A549 (cell line): ENCODE measurements at regions not wholly inside any gene's neighbourhood (a gene's known extent, or its start where the extent isn't known, plus 50 kb on each side); places are given as distances from the start of the nearest gene placed in this dataset.

Experiments
- ATAC-seq, 2 experiments: fragments of 200-7000 bp in 1 of 2; fragments of >200 bp in 1 of 2; cut with Nextera tagmentation in 1 of 2; cut with Tn5 transposase in 1 of 2; 3 replicates each; pipeline versions ENCODE4 v1.8.0 to v1.9.1; 2018 to 2020; ENCODE audit warnings: mild to moderate bottlenecking in 1 of 2, moderate library complexity in 1 of 2
- CTCF ChIA-PET: fragments of 300-600 bp; sonication (Branson Sonifier 250); formaldehyde crosslinking; extraction: SDS; loops from one replicate; lab custom pipeline; 2021; ENCODE audit warnings: antibody characterized with exemption, inconsistent platforms; lab: Yijun Ruan, JAX
- POLR2A ChIA-PET: fragments of 350-600 bp; formaldehyde crosslinking; extraction: SDS; loops from one replicate; lab custom pipeline; 2021; ENCODE audit warnings: antibody characterized with exemption, inconsistent platforms; lab: Yijun Ruan, JAX
- DNase-seq, 2 experiments: peaks; one replicate each; pipeline versions ENCODE4 v3.0.0 to v3.0.0-alpha.2; 2011 to 2016; ENCODE audit warnings: low read depth in 1 of 2, low spot score in 1 of 2
- FAIRE-seq: peaks from 2 replicates; lab custom pipeline; 2011; peaks lifted over from hg19 to GRCh38; lab: Jason Lieb, UNC
- H3K27ac ChIP-seq, 2 experiments: fragments of >200 bp; sonication (Bioruptor Twin); formaldehyde crosslinking; 3 replicates each; pipeline ENCODE4 v1.5.1; 2016 to 2017
- H3K4me1 ChIP-seq: fragments of >200 bp; sonication (Bioruptor Twin); formaldehyde crosslinking; 3 replicates; pipeline ENCODE4 v1.6.1; 2016
- H3K4me2 ChIP-seq: fragments of >200 bp; sonication (Bioruptor Twin); formaldehyde crosslinking; 3 replicates; pipeline ENCODE4 v1.6.1; 2016
- H3K4me3 ChIP-seq: fragments of >200 bp; sonication (Bioruptor Twin); formaldehyde crosslinking; 3 replicates; pipeline ENCODE4 v1.5.1; 2016
- H3K9me3 ChIP-seq: fragments of >200 bp; sonication (Bioruptor Twin); formaldehyde crosslinking; 3 replicates; pipeline ENCODE4 v1.6.1; 2016
- BCL3 ChIP-seq: fragments of >200 bp; sonication (Bioruptor Twin); formaldehyde crosslinking; IDR thresholded peaks from 3 replicates; pipeline ENCODE4 v1.6.1; 2016
- CBX8 ChIP-seq: fragments of 200-600 bp; sonication (generic); IDR thresholded peaks from 2 replicates; pipeline ENCODE4 v1.6.1; 2016
- CHD2 ChIP-seq: fragments of 150-350 bp; IDR thresholded peaks from 2 replicates; pipeline ENCODE4 v1.6.1; 2014; ENCODE audit warnings: low read length; ENCODE audit not compliant: partially characterized antibody
- EP300 ChIP-seq, 2 experiments: fragments of >200 bp; sonication (Bioruptor Twin); formaldehyde crosslinking; IDR thresholded peaks; 2 replicates in 1 of 2; 3 replicates in 1 of 2; pipeline ENCODE4 v1.6.1; 2016 to 2017
- HDAC2 ChIP-seq: fragments of 200-600 bp; sonication (generic); IDR thresholded peaks from 2 replicates; pipeline ENCODE4 v1.6.1; 2016
- HOXA7 ChIP-seq: fragments of 250-450 bp; sonication (Bioruptor Pico); IDR thresholded peaks from 2 replicates; pipeline ENCODE4 v1.5.0; 2020; ENCODE audit warnings: mild to moderate bottlenecking, moderate library complexity
- HOXB13 ChIP-seq: fragments of 250-450 bp; sonication (Bioruptor Pico); IDR thresholded peaks from 2 replicates; pipeline ENCODE4 v1.5.0; 2020; ENCODE audit warnings: low read depth, mild to moderate bottlenecking, moderate library complexity
- JUNB ChIP-seq: fragments of >200 bp; sonication (Bioruptor Twin); formaldehyde crosslinking; IDR thresholded peaks from 2 replicates; pipeline ENCODE4 v1.6.1; 2016
- KDM1A ChIP-seq: fragments of 200-600 bp; sonication (generic); IDR thresholded peaks from 2 replicates; pipeline ENCODE4 v1.6.1; 2016; ENCODE audit warnings: low read depth, mild to moderate bottlenecking
- KDM5A ChIP-seq: fragments of 200-600 bp; sonication (generic); IDR thresholded peaks from 2 replicates; pipeline ENCODE4 v1.6.1; 2016; ENCODE audit warnings: antibody characterized with exemption, mild to moderate bottlenecking
- MAX ChIP-seq: IDR thresholded peaks from 2 replicates; pipeline ENCODE4 v1.6.1; 2012
- NFE2L2 ChIP-seq: fragments of 150-350 bp; conservative IDR thresholded peaks from 2 replicates; pipeline ENCODE4 v1.6.1; 2014; ENCODE audit warnings: low read length
- NPAS2 ChIP-seq: fragments of 250-450 bp; sonication (Bioruptor Pico); IDR thresholded peaks from 2 replicates; pipeline ENCODE4 v1.8.0; 2022; ENCODE audit warnings: mild to moderate bottlenecking, moderate library complexity, borderline replicate concordance
- NR3C1 ChIP-seq: fragments of >200 bp; sonication (Bioruptor Twin); formaldehyde crosslinking; IDR thresholded peaks from 3 replicates; pipeline ENCODE4 v1.6.1; 2017
- POLR2A ChIP-seq: IDR thresholded peaks from 2 replicates; pipeline ENCODE4 v1.6.1; 2012; ENCODE audit warnings: mild to moderate bottlenecking, low read length
- RAD21 ChIP-seq, 2 experiments: fragments of >200 bp in 1 of 2; sonication (Bioruptor Twin) in 1 of 2; formaldehyde crosslinking in 1 of 2; IDR thresholded peaks in 1 of 2; conservative IDR thresholded peaks in 1 of 2; 2 replicates in 1 of 2; 3 replicates in 1 of 2; pipeline ENCODE4 v1.6.1; 2012 to 2018; ENCODE audit warnings: inconsistent platforms in 1 of 2
- RCOR1 ChIP-seq: fragments of 150-350 bp; IDR thresholded peaks from 2 replicates; pipeline ENCODE4 v1.6.1; 2014; ENCODE audit warnings: antibody characterized with exemption, low read length, low read depth
- ZSCAN20 ChIP-seq: fragments of 250-450 bp; sonication (Bioruptor Pico); IDR thresholded peaks from 2 replicates; pipeline ENCODE4 v1.8.0; 2022; ENCODE audit warnings: mild to moderate bottlenecking, moderate library complexity
- WGBS: methylation state at CpG from one replicate; pipeline ENCODE4 v1.1.6; 2017; ENCODE audit errors: missing lambda C conversion rate; 5-methylcytosine and 5-hydroxymethylcytosine counted together
- TF ChIP-seq, protein P1 (sequence below): fragments of 250-450 bp; sonication (Bioruptor Pico); IDR thresholded peaks from 2 replicates; pipeline ENCODE4 v1.5.0; 2020; ENCODE audit warnings: low read depth, mild to moderate bottlenecking, moderate library complexity
- TF ChIP-seq, protein P2 (sequence below): IDR thresholded peaks from 2 replicates; pipeline ENCODE4 v1.6.1; 2012; ENCODE audit warnings: low read depth, borderline replicate concordance
- TF ChIP-seq, protein P3 (sequence below): fragments of 200-600 bp; sonication (generic); IDR thresholded peaks from 2 replicates; pipeline ENCODE4 v1.6.1; 2016; ENCODE audit warnings: antibody characterized with exemption, mild to moderate bottlenecking, moderate library complexity
- TF ChIP-seq, protein P4 (sequence below): fragments of 150-350 bp; IDR thresholded peaks from 2 replicates; pipeline ENCODE4 v1.6.1; 2014; ENCODE audit warnings: low read depth, mild to moderate bottlenecking, low read length

DNA sequence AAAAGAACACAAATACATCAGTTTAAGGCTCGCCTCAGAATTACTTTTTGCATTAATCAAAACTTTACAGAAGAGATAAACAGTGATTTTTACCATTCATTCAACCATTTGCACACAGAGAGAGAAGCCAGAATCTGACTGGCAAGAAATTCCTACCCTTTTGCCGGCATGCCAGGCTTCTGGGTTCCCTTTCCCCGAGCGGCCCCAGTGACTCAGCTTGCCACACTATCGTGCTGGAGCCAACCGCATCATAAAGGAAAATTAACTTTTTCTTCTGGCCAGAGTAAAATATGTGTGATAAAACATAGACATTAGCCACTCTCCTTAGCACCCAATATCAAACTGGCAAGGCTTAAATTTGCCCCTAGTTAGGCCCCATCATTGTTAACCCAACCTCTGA, 61.8 kb upstream of the IKZF2 start:
- no peak for FAIRE-seq
- ATAC-seq = no peak
- no peaks in the 10 kb centered on the region for H3K4me1 ChIP-seq
- ChIA-PET CTCF (interaction anchor here (1.2 kb wide), 1 partner anchor 59 kb away, joined by 3 read pairs; no protein-coding TSS in a partner anchor), POLR2A (no interaction called here)
- H3K9me3 ChIP-seq = no peaks in the 10 kb centered on the region
- 85% methylated on average over 6 of the region's 6 CpGs for WGBS
- no peak for DNase-seq
- H3K4me2 ChIP-seq = no peak overlapping the region
- TF ChIP-seq HOXA7 = no peak
- TF ChIP-seq MAX = no peak
- TF ChIP-seq, protein P1, sequence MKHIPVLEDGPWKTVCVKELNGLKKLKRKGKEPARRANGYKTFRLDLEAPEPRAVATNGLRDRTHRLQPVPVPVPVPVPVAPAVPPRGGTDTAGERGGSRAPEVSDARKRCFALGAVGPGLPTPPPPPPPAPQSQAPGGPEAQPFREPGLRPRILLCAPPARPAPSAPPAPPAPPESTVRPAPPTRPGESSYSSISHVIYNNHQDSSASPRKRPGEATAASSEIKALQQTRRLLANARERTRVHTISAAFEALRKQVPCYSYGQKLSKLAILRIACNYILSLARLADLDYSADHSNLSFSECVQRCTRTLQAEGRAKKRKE (CRISPR knock-in tag) = no peak
- TF ChIP-seq POLR2A = no peak
- TF ChIP-seq CBX8 = no peak
- no peak for TF ChIP-seq HOXB13 (CRISPR knock-in tag)
- TF ChIP-seq, protein P2, sequence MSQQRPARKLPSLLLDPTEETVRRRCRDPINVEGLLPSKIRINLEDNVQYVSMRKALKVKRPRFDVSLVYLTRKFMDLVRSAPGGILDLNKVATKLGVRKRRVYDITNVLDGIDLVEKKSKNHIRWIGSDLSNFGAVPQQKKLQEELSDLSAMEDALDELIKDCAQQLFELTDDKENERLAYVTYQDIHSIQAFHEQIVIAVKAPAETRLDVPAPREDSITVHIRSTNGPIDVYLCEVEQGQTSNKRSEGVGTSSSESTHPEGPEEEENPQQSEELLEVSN = no peak
- no peak for TF ChIP-seq NPAS2
- no peak for TF ChIP-seq KDM1A
- H3K27ac ChIP-seq = no peak overlapping the region
- H3K4me3 ChIP-seq = no peak overlapping the region

GRCh38 chr2:213214209-213214608, 62.8 kb upstream of the IKZF2 start:
- CTCF ChIA-PET = no interaction called here
- POLR2A ChIA-PET = no interaction called here
- no peak for ATAC-seq
- no peak for DNase-seq
- Histone ChIP-seq H3K4me1 (no peaks in the 10 kb centered on the region), H3K4me2 (no peak overlapping the region), H3K4me3 (no peak overlapping the region), H3K27ac (no peak overlapping the region), H3K9me3 (no peaks in the 10 kb centered on the region)
- TF ChIP-seq BCL3 (no peak), NPAS2 (no peak), HDAC2 (no peak), ZSCAN20 (CRISPR knock-in tag) (no peak), NR3C1 (no peak)
- FAIRE-seq = no peak
- WGBS = 61% methylated on average over 10 of the region's 10 CpGs

- no peak for FAIRE-seq
- no peak for DNase-seq
- ChIA-PET CTCF (interaction anchor here (0.6 kb wide), 1 partner anchor 439 kb away, joined by 3 read pairs; no protein-coding TSS in a partner anchor), POLR2A (no interaction called here)
- no peak for ATAC-seq
- no peak overlapping the region for H3K27ac ChIP-seq
- no peak overlapping the region for H3K4me3 ChIP-seq
- H3K4me2 ChIP-seq = no peak overlapping the region
- WGBS = 32% methylated on average over 5 of the region's 5 CpGs
- no peak for TF ChIP-seq MAX
- TF ChIP-seq, protein P3, sequence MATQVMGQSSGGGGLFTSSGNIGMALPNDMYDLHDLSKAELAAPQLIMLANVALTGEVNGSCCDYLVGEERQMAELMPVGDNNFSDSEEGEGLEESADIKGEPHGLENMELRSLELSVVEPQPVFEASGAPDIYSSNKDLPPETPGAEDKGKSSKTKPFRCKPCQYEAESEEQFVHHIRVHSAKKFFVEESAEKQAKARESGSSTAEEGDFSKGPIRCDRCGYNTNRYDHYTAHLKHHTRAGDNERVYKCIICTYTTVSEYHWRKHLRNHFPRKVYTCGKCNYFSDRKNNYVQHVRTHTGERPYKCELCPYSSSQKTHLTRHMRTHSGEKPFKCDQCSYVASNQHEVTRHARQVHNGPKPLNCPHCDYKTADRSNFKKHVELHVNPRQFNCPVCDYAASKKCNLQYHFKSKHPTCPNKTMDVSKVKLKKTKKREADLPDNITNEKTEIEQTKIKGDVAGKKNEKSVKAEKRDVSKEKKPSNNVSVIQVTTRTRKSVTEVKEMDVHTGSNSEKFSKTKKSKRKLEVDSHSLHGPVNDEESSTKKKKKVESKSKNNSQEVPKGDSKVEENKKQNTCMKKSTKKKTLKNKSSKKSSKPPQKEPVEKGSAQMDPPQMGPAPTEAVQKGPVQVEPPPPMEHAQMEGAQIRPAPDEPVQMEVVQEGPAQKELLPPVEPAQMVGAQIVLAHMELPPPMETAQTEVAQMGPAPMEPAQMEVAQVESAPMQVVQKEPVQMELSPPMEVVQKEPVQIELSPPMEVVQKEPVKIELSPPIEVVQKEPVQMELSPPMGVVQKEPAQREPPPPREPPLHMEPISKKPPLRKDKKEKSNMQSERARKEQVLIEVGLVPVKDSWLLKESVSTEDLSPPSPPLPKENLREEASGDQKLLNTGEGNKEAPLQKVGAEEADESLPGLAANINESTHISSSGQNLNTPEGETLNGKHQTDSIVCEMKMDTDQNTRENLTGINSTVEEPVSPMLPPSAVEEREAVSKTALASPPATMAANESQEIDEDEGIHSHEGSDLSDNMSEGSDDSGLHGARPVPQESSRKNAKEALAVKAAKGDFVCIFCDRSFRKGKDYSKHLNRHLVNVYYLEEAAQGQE = no peak
- no peak for TF ChIP-seq KDM5A
- no peak for TF ChIP-seq NFE2L2
- TF ChIP-seq JUNB = no peak
- TF ChIP-seq RAD21 (conservative IDR thresholded peaks at IDR 0.05 in 1 of 2, IDR thresholded peaks at IDR 0.05 in 1 of 2) = no peak
- TF ChIP-seq, protein P4, sequence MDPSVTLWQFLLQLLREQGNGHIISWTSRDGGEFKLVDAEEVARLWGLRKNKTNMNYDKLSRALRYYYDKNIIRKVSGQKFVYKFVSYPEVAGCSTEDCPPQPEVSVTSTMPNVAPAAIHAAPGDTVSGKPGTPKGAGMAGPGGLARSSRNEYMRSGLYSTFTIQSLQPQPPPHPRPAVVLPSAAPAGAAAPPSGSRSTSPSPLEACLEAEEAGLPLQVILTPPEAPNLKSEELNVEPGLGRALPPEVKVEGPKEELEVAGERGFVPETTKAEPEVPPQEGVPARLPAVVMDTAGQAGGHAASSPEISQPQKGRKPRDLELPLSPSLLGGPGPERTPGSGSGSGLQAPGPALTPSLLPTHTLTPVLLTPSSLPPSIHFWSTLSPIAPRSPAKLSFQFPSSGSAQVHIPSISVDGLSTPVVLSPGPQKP = no peak
- no peak for TF ChIP-seq CHD2
- no peak for TF ChIP-seq EP300 (IDR thresholded peaks at IDR 0.05)
- no peak for TF ChIP-seq RCOR1
- H3K9me3 ChIP-seq = no peaks in the 10 kb centered on the region
- H3K4me1 ChIP-seq = no peaks in the 10 kb centered on the region
Observed at GRCh38 chr2:213216461-213216860, 65.0 kb upstream of the IKZF2 start.
